ENCODE measurements at regions not wholly inside any gene's neighbourhood (a gene's known extent, or its start where the extent isn't known, plus 50 kb on each side); places are given as distances from the start of the nearest gene placed in this dataset.

DNA sequence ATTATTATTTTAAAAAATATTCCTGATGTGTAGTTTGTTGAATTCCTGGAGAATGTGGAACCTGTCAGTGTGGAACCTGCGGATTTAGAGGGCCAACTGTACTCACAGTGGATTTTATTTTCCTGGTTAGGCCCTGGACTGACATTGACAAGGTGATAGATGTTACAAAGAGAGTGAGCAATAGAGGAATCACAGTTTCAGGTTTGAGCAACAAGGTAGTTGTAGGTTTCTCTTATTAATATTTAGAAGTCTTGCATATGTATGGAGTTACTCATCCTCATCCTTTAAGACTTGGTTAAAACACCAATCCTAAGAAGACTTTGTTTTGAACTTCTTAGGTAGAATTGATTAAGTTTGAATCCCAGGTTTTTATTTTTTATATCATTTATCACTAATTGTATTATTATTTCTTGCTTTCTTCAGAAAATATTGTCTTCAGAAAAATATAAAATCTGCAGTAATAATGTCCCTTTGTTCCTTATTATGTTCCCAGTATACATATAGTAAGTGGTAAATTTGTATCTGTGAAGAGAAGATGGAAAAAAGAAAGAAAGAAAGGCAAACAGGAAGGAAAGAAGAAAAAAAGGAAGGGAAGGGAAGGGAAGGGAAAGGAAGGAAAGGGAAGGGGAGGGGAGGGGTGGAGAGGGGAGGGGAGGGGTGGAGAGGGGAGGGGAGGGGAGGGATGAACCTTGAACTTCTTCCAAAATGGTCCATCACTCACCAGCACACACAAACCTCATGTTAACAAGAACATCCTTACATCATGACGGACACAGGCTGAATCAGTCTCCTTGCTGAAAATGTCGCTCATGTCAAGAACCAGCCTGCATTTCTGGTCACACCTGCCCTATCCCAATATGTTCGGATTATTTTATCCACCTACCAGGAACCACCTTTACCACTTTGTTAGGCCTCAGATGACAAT, 867.2 kb downstream of the CDH11 start:
- no peaks in the 10 kb centered on the region for H3K9me3 ChIP-seq
- no peaks in the 10 kb centered on the region for H3K27me3 ChIP-seq
- H3K27ac ChIP-seq, result no peak overlapping the region
- no peak overlapping the region for H3K4me3 ChIP-seq (replicated peaks in 1 of 3)
- TF ChIP-seq, protein P1, sequence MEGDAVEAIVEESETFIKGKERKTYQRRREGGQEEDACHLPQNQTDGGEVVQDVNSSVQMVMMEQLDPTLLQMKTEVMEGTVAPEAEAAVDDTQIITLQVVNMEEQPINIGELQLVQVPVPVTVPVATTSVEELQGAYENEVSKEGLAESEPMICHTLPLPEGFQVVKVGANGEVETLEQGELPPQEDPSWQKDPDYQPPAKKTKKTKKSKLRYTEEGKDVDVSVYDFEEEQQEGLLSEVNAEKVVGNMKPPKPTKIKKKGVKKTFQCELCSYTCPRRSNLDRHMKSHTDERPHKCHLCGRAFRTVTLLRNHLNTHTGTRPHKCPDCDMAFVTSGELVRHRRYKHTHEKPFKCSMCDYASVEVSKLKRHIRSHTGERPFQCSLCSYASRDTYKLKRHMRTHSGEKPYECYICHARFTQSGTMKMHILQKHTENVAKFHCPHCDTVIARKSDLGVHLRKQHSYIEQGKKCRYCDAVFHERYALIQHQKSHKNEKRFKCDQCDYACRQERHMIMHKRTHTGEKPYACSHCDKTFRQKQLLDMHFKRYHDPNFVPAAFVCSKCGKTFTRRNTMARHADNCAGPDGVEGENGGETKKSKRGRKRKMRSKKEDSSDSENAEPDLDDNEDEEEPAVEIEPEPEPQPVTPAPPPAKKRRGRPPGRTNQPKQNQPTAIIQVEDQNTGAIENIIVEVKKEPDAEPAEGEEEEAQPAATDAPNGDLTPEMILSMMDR (IDR thresholded peaks at IDR 0.05), result no peak
- no peak for TF ChIP-seq POLR2A (IDR thresholded peaks at IDR 0.05)
- intact Hi-C loops (cut with DNase I), result no loop called here
- no peak for DNase-seq
- no peaks in the 10 kb centered on the region for H3K36me3 ChIP-seq
- H3K4me1 ChIP-seq, result no peaks in the 10 kb centered on the region
- WGBS, 2 donors, result 91 to 92% methylated on average over 4 of the region's 4 CpGs

DNA sequence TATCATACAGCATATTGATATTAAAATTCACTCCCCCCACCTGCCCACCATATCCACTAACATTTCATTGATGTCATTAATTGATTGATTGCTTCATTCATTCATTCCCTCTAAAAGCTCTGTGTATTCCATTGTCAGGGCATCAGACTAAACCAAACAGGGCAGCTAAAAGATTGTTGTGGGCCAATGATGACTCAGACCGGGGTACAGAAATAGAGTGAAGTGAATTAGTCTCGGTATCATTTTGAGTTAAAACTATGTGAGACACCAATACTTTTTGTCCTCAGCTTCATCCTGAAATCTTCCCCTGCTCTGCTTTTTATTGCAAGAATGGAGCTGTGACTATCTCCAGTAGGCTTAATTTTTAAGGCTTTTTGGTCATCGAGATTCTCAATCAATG, 868.3 kb downstream of the CDH11 start:
- Histone ChIP-seq H3K4me1 (no peaks in the 10 kb centered on the region), H3K4me3 (replicated peaks in 1 of 3) (no peak overlapping the region), H3K27me3 (no peaks in the 10 kb centered on the region), H3K36me3 (no peaks in the 10 kb centered on the region), H3K27ac (no peak overlapping the region), H3K9me3 (no peaks in the 10 kb centered on the region)
- intact Hi-C loops (cut with DNase I), result no loop called here
- TF ChIP-seq, protein P1 (IDR thresholded peaks at IDR 0.05), result no peak
- no peak for TF ChIP-seq POLR2A (IDR thresholded peaks at IDR 0.05)
- no peak for DNase-seq
- 90 to 94% methylated on average over 3 of the region's 3 CpGs for WGBS, 2 donors

DNA sequence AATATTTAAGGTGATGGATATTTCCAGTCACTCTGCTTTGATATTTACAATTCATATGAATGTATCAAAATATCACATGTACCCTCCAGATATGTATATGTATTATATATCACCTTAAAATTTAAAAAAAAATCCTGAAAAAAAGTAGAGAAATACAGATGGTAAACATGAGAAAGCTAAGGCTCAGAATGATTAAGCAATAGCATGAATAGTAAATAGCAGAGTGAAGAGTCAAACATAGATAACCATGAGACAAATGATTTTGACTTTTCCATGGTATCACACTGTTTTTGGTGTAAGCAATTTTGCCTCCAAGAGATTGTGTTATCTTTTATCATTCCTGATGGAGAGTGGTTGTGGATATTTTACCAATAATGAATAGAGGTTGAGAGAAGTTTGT, 868.8 kb downstream of the CDH11 start:
- H3K27me3 ChIP-seq, result no peaks in the 10 kb centered on the region
- intact Hi-C loops (cut with DNase I), result no loop called here

DNA sequence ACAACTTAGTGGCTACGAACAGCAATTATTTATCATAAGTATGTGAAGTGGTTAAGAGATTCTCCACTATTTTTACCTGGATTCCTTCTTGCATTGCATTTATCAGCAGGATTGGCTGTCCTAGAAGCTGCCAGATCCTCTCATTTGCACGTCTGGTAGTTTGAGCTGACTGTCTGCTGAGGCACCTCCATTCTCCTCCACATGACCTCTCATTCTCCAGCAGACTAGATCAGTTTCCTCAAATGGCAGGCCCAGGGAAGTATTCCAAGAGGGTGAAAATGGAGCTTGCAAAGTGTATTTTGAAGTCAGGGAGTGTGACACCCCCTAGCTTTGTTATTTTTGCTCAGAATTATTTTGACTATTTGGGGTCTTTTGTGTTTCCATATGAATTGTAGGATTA, 870.1 kb downstream of the CDH11 start:
- Histone ChIP-seq H3K36me3 (no peaks in the 10 kb centered on the region), H3K4me1 (no peaks in the 10 kb centered on the region), H3K4me3 (replicated peaks in 1 of 3) (no peak overlapping the region), H3K9me3 (no peaks in the 10 kb centered on the region), H3K27me3 (no peaks in the 10 kb centered on the region), H3K27ac (no peak overlapping the region)
- intact Hi-C loops (cut with DNase I), result no loop called here
- WGBS, 2 donors, result 76 to 82% methylated on average over 2 of the region's 2 CpGs
- no peak for TF ChIP-seq POLR2A (IDR thresholded peaks at IDR 0.05)
- DNase-seq, result no peak

More for the DNA sequence above, 868.8 kb downstream of the CDH11 start:
- no peak for DNase-seq
- H3K27ac ChIP-seq, result no peak overlapping the region
- no peaks in the 10 kb centered on the region for H3K36me3 ChIP-seq
- TF ChIP-seq POLR2A (IDR thresholded peaks at IDR 0.05), result no peak
- TF ChIP-seq, protein P1 (IDR thresholded peaks at IDR 0.05), result no peak
- H3K4me1 ChIP-seq, result no peaks in the 10 kb centered on the region
- no peaks in the 10 kb centered on the region for H3K9me3 ChIP-seq
- no peak overlapping the region for H3K4me3 ChIP-seq (replicated peaks in 1 of 3)

DNA sequence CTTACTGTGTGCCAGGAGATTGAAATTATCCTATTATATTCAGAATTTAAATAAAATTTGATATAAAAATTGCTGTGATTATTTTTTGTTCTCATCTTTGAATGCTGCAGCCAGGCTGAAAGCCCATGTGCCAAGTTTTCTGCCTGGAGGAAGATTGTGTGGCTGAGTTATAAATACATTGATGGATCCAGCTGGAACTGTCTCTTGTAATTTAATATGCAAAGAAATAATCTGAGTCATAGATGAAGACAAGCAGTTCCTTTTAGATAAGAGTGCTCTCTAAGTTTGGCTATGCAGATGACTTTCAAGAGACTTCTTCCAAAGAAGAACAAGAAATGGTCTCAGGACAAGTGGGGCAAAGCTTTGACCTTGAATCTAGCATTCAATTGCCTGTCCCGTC, 871.0 kb downstream of the CDH11 start:
- intact Hi-C loops (cut with DNase I), result no loop called here
- TF ChIP-seq, protein P1 (IDR thresholded peaks at IDR 0.05), result no peak
- no peak for TF ChIP-seq POLR2A (IDR thresholded peaks at IDR 0.05)
- H3K36me3 ChIP-seq, result no peaks in the 10 kb centered on the region
- 69% methylated on average over 1 of the region's 1 CpG for WGBS, 2 donors
- H3K4me1 ChIP-seq, result no peaks in the 10 kb centered on the region
- H3K27ac ChIP-seq, result no peak overlapping the region
- no peak overlapping the region for H3K4me3 ChIP-seq (replicated peaks in 1 of 3)
- DNase-seq, result no peak
- no peaks in the 10 kb centered on the region for H3K27me3 ChIP-seq
- H3K9me3 ChIP-seq, result no peaks in the 10 kb centered on the region

Data from thyroid gland (tissue), 4 donors.